ENCODE measurements at regions not wholly inside any gene's neighbourhood (a gene's known extent, or its start where the extent isn't known, plus 50 kb on each side); places are given as distances from the start of the nearest gene placed in this dataset.

GRCh38 chr16:51938861-51939260, 608.1 kb downstream of the TOX3 start:
- WGBS, 2 donors, result 64 to 86% methylated on average over 3 of the region's 3 CpGs
- Histone ChIP-seq H3K4me1 (ENCODE audit: control insufficient read depth in 5 of 5, insufficient read depth in 5 of 5, low read length in 5 of 5) (no peaks in the 10 kb centered on the region), H3K27ac (ENCODE audit: low read depth in 1 of 2, low read length in 1 of 2) (no peak overlapping the region), H3K36me3 (ENCODE audit: control insufficient read depth in 4 of 4, insufficient read depth in 4 of 4, low read length in 4 of 4) (no peaks in the 10 kb centered on the region), H3K4me3 (no peak overlapping the region), H3K9ac (ENCODE audit: insufficient read depth in 1 of 2, low read length in 2 of 2) (no peak overlapping the region), H3K9me3 (ENCODE audit: control insufficient read depth in 4 of 4, insufficient read depth in 3 of 4, low read length in 3 of 4) (no peaks in the 10 kb centered on the region), H3K27me3 (ENCODE audit: control insufficient read depth in 3 of 3, insufficient read depth in 3 of 3, low read length in 2 of 3) (peaks cover 0 to 3% (median 0%) of the 10 kb centered on the region in 3 donors)
- TF ChIP-seq CTCF (IDR thresholded peaks at IDR 0.05; ENCODE audit: control extremely low read depth, extremely low read depth), result no peak
- DNase-seq (peak in 2 of 3 donors; percentile 1 to 12), ATAC-seq (ENCODE audit: insufficient read depth, low FRiP score) (no peak)

GRCh38 chr16:51937771-51938170, 609.2 kb downstream of the TOX3 start:
- Histone ChIP-seq H3K4me1 (ENCODE audit: control insufficient read depth in 5 of 5, insufficient read depth in 5 of 5, low read length in 5 of 5) (no peaks in the 10 kb centered on the region), H3K4me3 (no peak overlapping the region), H3K9me3 (ENCODE audit: control insufficient read depth in 4 of 4, insufficient read depth in 3 of 4, low read length in 3 of 4) (no peaks in the 10 kb centered on the region), H3K27me3 (ENCODE audit: control insufficient read depth in 3 of 3, insufficient read depth in 3 of 3, low read length in 2 of 3) (peaks cover 0 to 3% (median 0%) of the 10 kb centered on the region in 3 donors), H3K36me3 (ENCODE audit: control insufficient read depth in 4 of 4, insufficient read depth in 4 of 4, low read length in 4 of 4) (no peaks in the 10 kb centered on the region), H3K9ac (ENCODE audit: insufficient read depth in 1 of 2, low read length in 2 of 2) (no peak overlapping the region), H3K27ac (ENCODE audit: low read depth in 1 of 2, low read length in 1 of 2) (no peak overlapping the region)
- TF ChIP-seq CTCF (IDR thresholded peaks at IDR 0.05; ENCODE audit: control extremely low read depth, extremely low read depth), result no peak
- no peak for ATAC-seq (ENCODE audit: insufficient read depth, low FRiP score)
- no peak for DNase-seq
- WGBS, 2 donors, result 77 to 79% methylated on average over 6 of the region's 6 CpGs

- ATAC-seq (ENCODE audit: insufficient read depth, low FRiP score), result no peak
- TF ChIP-seq CTCF (IDR thresholded peaks at IDR 0.05; ENCODE audit: control extremely low read depth, extremely low read depth), result no peak
- DNase-seq, result no peak
- Histone ChIP-seq H3K9ac (ENCODE audit: insufficient read depth in 1 of 2, low read length in 2 of 2) (no peak overlapping the region), H3K9me3 (ENCODE audit: control insufficient read depth in 4 of 4, insufficient read depth in 3 of 4, low read length in 3 of 4) (no peaks in the 10 kb centered on the region), H3K27me3 (ENCODE audit: control insufficient read depth in 3 of 3, insufficient read depth in 3 of 3, low read length in 2 of 3) (peaks cover 0 to 3% (median 0%) of the 10 kb centered on the region in 3 donors), H3K36me3 (ENCODE audit: control insufficient read depth in 4 of 4, insufficient read depth in 4 of 4, low read length in 4 of 4) (no peaks in the 10 kb centered on the region), H3K4me1 (ENCODE audit: control insufficient read depth in 5 of 5, insufficient read depth in 5 of 5, low read length in 5 of 5) (no peaks in the 10 kb centered on the region), H3K27ac (ENCODE audit: low read depth in 1 of 2, low read length in 1 of 2) (no peak overlapping the region), H3K4me3 (no peak overlapping the region)
- 94 to 95% methylated on average over 5 of the region's 5 CpGs for WGBS, 2 donors
Observed at GRCh38 chr16:51936846-51937245, 610.1 kb downstream of the TOX3 start.

GRCh38 chr16:51932317-51932716, 614.6 kb downstream of the TOX3 start:
- no peaks in the 10 kb centered on the region for H3K27me3 ChIP-seq (ENCODE audit: control insufficient read depth in 3 of 3, insufficient read depth in 3 of 3, low read length in 2 of 3)
- no peak for TF ChIP-seq CTCF (IDR thresholded peaks at IDR 0.05; ENCODE audit: control extremely low read depth, extremely low read depth)
- no peaks in the 10 kb centered on the region for H3K36me3 ChIP-seq (ENCODE audit: control insufficient read depth in 4 of 4, insufficient read depth in 4 of 4, low read length in 4 of 4)
- H3K27ac ChIP-seq (ENCODE audit: low read depth in 1 of 2, low read length in 1 of 2), result no peak overlapping the region
- ATAC-seq (ENCODE audit: insufficient read depth, low FRiP score) (no peak), DNase-seq (no peak)
- no peaks in the 10 kb centered on the region for H3K9me3 ChIP-seq (ENCODE audit: control insufficient read depth in 4 of 4, insufficient read depth in 3 of 4, low read length in 3 of 4)
- H3K9ac ChIP-seq (ENCODE audit: insufficient read depth in 1 of 2, low read length in 2 of 2), result no peak overlapping the region
- H3K4me1 ChIP-seq (ENCODE audit: control insufficient read depth in 5 of 5, insufficient read depth in 5 of 5, low read length in 5 of 5), result no peaks in the 10 kb centered on the region
- WGBS, 2 donors, result 81 to 87% methylated on average over 2 of the region's 2 CpGs
- H3K4me3 ChIP-seq, result no peak overlapping the region

Data from lung (tissue), 11 donors.